ENCODE measurements at regions not wholly inside any gene's neighbourhood (a gene's known extent, or its start where the extent isn't known, plus 50 kb on each side); places are given as distances from the start of the nearest gene placed in this dataset.

GRCh38 chr5:135706474-135706873 lies 127.7 kb upstream of the CXCL14 start:
- H3K4me1 Mint-ChIP-seq (ENCODE audit: low read depth) = peaks cover 5% of the 10 kb centered on the region
- H3K4me3 Mint-ChIP-seq (ENCODE audit: unreplicated experiment) = no peak overlapping the region
- DNase-seq (ENCODE audit: low spot score) = no peak
- H3K27me3 Mint-ChIP-seq (ENCODE audit: low read depth) = peaks cover 37% of the 10 kb centered on the region
- no peak overlapping the region for H3K27ac Mint-ChIP-seq (ENCODE audit: unreplicated experiment)
- no peaks in the 10 kb centered on the region for H3K36me3 Mint-ChIP-seq (ENCODE audit: low read depth)
- H3K9me3 Mint-ChIP-seq (ENCODE audit: low read depth) = no peaks in the 10 kb centered on the region
- no peak for TF ChIP-seq CTCF (IDR thresholded peaks at IDR 0.05)

- TF ChIP-seq CTCF (IDR thresholded peaks at IDR 0.05) = no peak
- H3K27ac Mint-ChIP-seq (ENCODE audit: unreplicated experiment) = no peak overlapping the region
- peaks cover 38% of the 10 kb centered on the region for H3K27me3 Mint-ChIP-seq (ENCODE audit: low read depth)
- H3K9me3 Mint-ChIP-seq (ENCODE audit: low read depth) = no peaks in the 10 kb centered on the region
- DNase-seq (ENCODE audit: low spot score) = no peak
- peaks cover 5% of the 10 kb centered on the region for H3K4me1 Mint-ChIP-seq (ENCODE audit: low read depth)
- H3K4me3 Mint-ChIP-seq (ENCODE audit: unreplicated experiment) = no peak overlapping the region
- H3K36me3 Mint-ChIP-seq (ENCODE audit: low read depth) = no peaks in the 10 kb centered on the region
These were observed 127.2 kb upstream of the CXCL14 start for GRCh38 chr5:135705941-135706466.

GRCh38 chr5:135705141-135705631 lies 126.4 kb upstream of the CXCL14 start:
- no peak for DNase-seq (ENCODE audit: low spot score)
- H3K4me3 Mint-ChIP-seq (ENCODE audit: unreplicated experiment) = no peak overlapping the region
- H3K27ac Mint-ChIP-seq (ENCODE audit: unreplicated experiment) = no peak overlapping the region
- H3K36me3 Mint-ChIP-seq (ENCODE audit: low read depth) = no peaks in the 10 kb centered on the region
- peaks cover 32% of the 10 kb centered on the region for H3K27me3 Mint-ChIP-seq (ENCODE audit: low read depth)
- H3K4me1 Mint-ChIP-seq (ENCODE audit: low read depth) = peaks cover 5% of the 10 kb centered on the region
- no peak for TF ChIP-seq CTCF (IDR thresholded peaks at IDR 0.05)
- H3K9me3 Mint-ChIP-seq (ENCODE audit: low read depth) = no peaks in the 10 kb centered on the region

GRCh38 chr5:135704616-135705015 lies 125.8 kb upstream of the CXCL14 start:
- TF ChIP-seq CTCF (IDR thresholded peaks at IDR 0.05) = no peak
- Mint-ChIP-seq H3K4me3 (ENCODE audit: unreplicated experiment) (no peak overlapping the region), H3K4me1 (ENCODE audit: low read depth) (no peaks in the 10 kb centered on the region), H3K27me3 (ENCODE audit: low read depth) (peaks cover 32% of the 10 kb centered on the region), H3K36me3 (ENCODE audit: low read depth) (no peaks in the 10 kb centered on the region), H3K9me3 (ENCODE audit: low read depth) (no peaks in the 10 kb centered on the region), H3K27ac (ENCODE audit: unreplicated experiment) (no peak overlapping the region)
- no peak for DNase-seq (ENCODE audit: low spot score)

- H3K4me1 Mint-ChIP-seq (ENCODE audit: low read depth) = no peaks in the 10 kb centered on the region
- TF ChIP-seq CTCF (IDR thresholded peaks at IDR 0.05) = no peak
- H3K27me3 Mint-ChIP-seq (ENCODE audit: low read depth) = peaks cover 26% of the 10 kb centered on the region
- no peaks in the 10 kb centered on the region for H3K36me3 Mint-ChIP-seq (ENCODE audit: low read depth)
- no peak overlapping the region for H3K4me3 Mint-ChIP-seq (ENCODE audit: unreplicated experiment)
- no peak overlapping the region for H3K27ac Mint-ChIP-seq (ENCODE audit: unreplicated experiment)
- no peaks in the 10 kb centered on the region for H3K9me3 Mint-ChIP-seq (ENCODE audit: low read depth)
- no peak for DNase-seq (ENCODE audit: low spot score)
These were observed 124.3 kb upstream of the CXCL14 start for GRCh38 chr5:135703016-135703550.

All from chondrocyte (in vitro differentiated cells).